ENCODE measurements at regions not wholly inside any gene's neighbourhood (a gene's known extent, or its start where the extent isn't known, plus 50 kb on each side); places are given as distances from the start of the nearest gene placed in this dataset.

- TF ChIP-seq ZC3H10 (CRISPR knock-in tag; IDR thresholded peaks at IDR 0.05) = no peak
Measured at GRCh38 chr5:74940782-74941353, 74.7 kb upstream of the FAM169A start (continued).

- ATAC-seq = no peak
- no peak for TF ChIP-seq ZC3H10 (CRISPR knock-in tag; IDR thresholded peaks at IDR 0.05)
- no peak for TF ChIP-seq ARNTL (CRISPR knock-in tag; IDR thresholded peaks at IDR 0.05; ENCODE audit: borderline replicate concordance, low read depth)
- TF ChIP-seq CSDC2 (CRISPR knock-in tag; IDR thresholded peaks at IDR 0.05) = no peak
- no peak for TF ChIP-seq ZNF565 (CRISPR knock-in tag; conservative IDR thresholded peaks at IDR 0.05; ENCODE audit: low read depth)
- no peak for TF ChIP-seq GLIS3 (CRISPR knock-in tag; IDR thresholded peaks at IDR 0.05)
- TF ChIP-seq CSRNP3 (CRISPR knock-in tag; IDR thresholded peaks at IDR 0.05) = no peak
- no peak for TF ChIP-seq RARB (CRISPR knock-in tag; IDR thresholded peaks at IDR 0.05)
- no peak for TF ChIP-seq ZFP3 (CRISPR knock-in tag; IDR thresholded peaks at IDR 0.05)
- no peak for TF ChIP-seq ZNF70 (CRISPR knock-in tag; IDR thresholded peaks at IDR 0.05)
- no peak for TF ChIP-seq ZNF8 (CRISPR knock-in tag; IDR thresholded peaks at IDR 0.05)
- no peak for TF ChIP-seq CREB5 (CRISPR knock-in tag; IDR thresholded peaks at IDR 0.05; ENCODE audit: low read depth)
- no peak for TF ChIP-seq SNAI2 (CRISPR knock-in tag; IDR thresholded peaks at IDR 0.05)
- TF ChIP-seq ZFP30 (CRISPR knock-in tag; IDR thresholded peaks at IDR 0.05) = no peak
- no peak for TF ChIP-seq TSHZ2 (CRISPR knock-in tag; IDR thresholded peaks at IDR 0.05)
- TF ChIP-seq ESRRG (CRISPR knock-in tag; IDR thresholded peaks at IDR 0.05) = no peak
- TF ChIP-seq PATZ1 (CRISPR knock-in tag; IDR thresholded peaks at IDR 0.05; ENCODE audit: borderline replicate concordance) = no peak
- no peak for TF ChIP-seq OSR1 (CRISPR knock-in tag; IDR thresholded peaks at IDR 0.05)
- TF ChIP-seq TCF4 (CRISPR knock-in tag; IDR thresholded peaks at IDR 0.05; ENCODE audit: borderline replicate concordance) = no peak
- TF ChIP-seq TOX (CRISPR knock-in tag; IDR thresholded peaks at IDR 0.05; ENCODE audit: borderline replicate concordance) = no peak
Measured at GRCh38 chr5:74938250-74938933, 72.2 kb upstream of the FAM169A start.

- no peak for ATAC-seq
- TF ChIP-seq POU6F1 (CRISPR knock-in tag; IDR thresholded peaks at IDR 0.05; ENCODE audit: borderline replicate concordance, low read depth) = no peak
- TF ChIP-seq CREB5 (CRISPR knock-in tag; IDR thresholded peaks at IDR 0.05; ENCODE audit: low read depth) = no peak
- TF ChIP-seq ZFP3 (CRISPR knock-in tag; IDR thresholded peaks at IDR 0.05) = no peak
- TF ChIP-seq GLIS3 (CRISPR knock-in tag; IDR thresholded peaks at IDR 0.05) = no peak
- no peak for TF ChIP-seq ZC3H10 (CRISPR knock-in tag; IDR thresholded peaks at IDR 0.05)
- no peak for TF ChIP-seq PPARA (CRISPR knock-in tag; IDR thresholded peaks at IDR 0.05; ENCODE audit: borderline replicate concordance)
- no peak for TF ChIP-seq ZNF70 (CRISPR knock-in tag; IDR thresholded peaks at IDR 0.05)
- no peak for TF ChIP-seq ISL1 (CRISPR knock-in tag; IDR thresholded peaks at IDR 0.05)
- no peak for TF ChIP-seq PATZ1 (CRISPR knock-in tag; IDR thresholded peaks at IDR 0.05; ENCODE audit: borderline replicate concordance)
- no peak for TF ChIP-seq CSRNP3 (CRISPR knock-in tag; IDR thresholded peaks at IDR 0.05)
- TF ChIP-seq BACH2 (CRISPR knock-in tag; IDR thresholded peaks at IDR 0.05; ENCODE audit: borderline replicate concordance) = no peak
- no peak for TF ChIP-seq TOX (CRISPR knock-in tag; IDR thresholded peaks at IDR 0.05; ENCODE audit: borderline replicate concordance)
- no peak for TF ChIP-seq ZFP30 (CRISPR knock-in tag; IDR thresholded peaks at IDR 0.05)
- TF ChIP-seq ZNF565 (CRISPR knock-in tag; conservative IDR thresholded peaks at IDR 0.05; ENCODE audit: low read depth) = no peak
- TF ChIP-seq ARNTL (CRISPR knock-in tag; IDR thresholded peaks at IDR 0.05; ENCODE audit: borderline replicate concordance, low read depth) = no peak
Measured at GRCh38 chr5:74935752-74936091, 69.5 kb upstream of the FAM169A start.

Measured in SK-N-SH treated with all-trans-retinoic acid at 6 μM for 48 hours (cell line).